ENCODE measurements at regions not wholly inside any gene's neighbourhood (a gene's known extent, or its start where the extent isn't known, plus 50 kb on each side); places are given as distances from the start of the nearest gene placed in this dataset.

DNA sequence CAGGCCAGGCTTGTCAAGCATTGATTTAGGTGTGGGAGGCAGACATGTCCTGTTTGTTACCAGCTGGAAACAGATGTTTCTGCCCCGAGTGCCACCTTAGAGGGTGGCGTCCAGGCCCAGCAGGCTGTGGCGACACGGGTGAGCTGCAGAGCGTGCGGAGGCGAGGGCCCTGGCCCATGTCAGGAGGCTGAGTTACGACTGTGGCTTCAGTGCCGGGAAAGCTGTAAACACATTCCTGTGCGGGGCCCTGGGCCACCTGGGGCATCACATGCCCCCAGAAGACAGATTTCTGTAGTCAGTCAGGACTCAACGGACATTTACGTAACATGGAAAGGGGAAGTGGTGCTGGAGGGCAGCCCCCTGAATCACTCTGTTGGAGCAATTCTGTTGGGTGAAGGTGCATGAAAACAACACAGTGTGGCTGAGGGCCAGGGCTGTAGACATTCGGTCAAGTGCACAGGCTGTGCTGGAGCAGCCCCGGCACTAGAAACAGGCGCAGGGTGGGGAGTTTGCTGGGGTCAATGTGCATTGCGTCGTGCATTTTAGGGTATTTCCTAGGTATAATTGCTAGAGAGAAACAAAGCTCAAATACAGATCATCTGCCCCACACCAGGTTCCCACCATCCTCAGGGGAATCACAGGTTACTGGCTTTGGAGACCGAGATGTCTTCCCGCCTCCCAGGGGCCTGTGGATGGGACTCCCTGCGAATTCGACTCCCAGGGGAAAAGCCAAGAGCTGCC, 291.8 kb downstream of the TMEM121 start:
- no peak for FAIRE-seq

GRCh38 chr14:105818712-105819005, 292.3 kb downstream of the TMEM121 start:
- no peak for FAIRE-seq

GRCh38 chr14:105830171-105830570, 303.8 kb downstream of the TMEM121 start:
- no peak for FAIRE-seq

GRCh38 chr14:105836160-105836559, 309.8 kb downstream of the TMEM121 start:
- no peak for FAIRE-seq

DNA sequence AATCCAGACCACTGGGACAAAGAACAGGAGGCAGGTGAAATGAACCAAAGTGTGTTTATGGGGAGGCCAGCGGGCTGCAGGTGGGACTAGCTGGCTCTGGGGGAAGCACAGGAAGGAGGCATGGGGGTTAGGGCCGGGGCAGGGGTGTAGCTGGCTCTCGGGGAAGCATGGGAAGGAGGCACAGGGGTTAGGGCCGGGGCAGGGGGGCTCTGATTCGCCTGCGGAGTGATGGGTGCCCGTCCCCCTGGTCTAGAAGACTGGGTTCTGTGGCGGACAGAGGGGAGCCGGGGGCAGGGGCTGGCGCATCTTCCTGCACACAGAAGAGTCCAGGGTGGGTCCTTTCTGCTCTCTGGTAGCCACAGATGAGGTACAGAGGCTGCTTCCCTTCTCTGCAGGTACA, 310.3 kb downstream of the TMEM121 start:
- no peak for FAIRE-seq

DNA sequence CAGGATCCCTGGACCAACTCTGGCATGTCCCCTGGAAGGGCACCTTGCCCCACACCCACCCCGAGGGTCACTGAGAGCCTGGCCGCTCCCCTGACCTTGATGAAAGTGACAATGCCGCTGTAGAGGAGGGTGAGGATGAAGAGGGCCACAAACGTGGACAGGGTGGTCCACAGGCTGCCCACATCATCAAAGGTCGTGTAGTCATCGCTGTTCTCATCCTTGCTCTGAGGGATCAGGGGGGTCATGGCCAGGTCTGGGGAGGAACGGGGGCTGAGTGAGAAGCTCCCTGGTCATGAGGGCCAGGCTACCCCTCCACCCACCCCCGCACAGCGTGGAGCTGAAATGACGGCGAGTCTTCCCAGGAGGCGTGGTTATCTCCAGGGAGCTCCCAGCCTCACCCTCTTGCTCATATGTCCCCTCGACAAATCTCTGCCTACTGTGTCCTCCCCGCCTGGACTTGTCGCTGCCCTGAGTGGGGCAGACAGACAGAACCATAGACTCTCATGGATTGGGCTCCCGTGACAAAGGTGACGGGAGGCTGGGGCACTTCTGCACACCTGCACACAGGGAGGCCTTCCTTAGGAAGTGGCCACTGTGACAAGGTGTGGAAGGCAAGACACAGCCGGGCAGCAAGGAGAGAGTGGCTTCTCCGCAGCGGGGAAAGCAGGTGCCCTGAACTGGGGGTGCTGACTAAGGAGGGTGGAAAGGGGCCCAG, 311.1 kb downstream of the TMEM121 start:
- no peak for FAIRE-seq

GRCh38 chr14:105838107-105838506, 311.7 kb downstream of the TMEM121 start:
- FAIRE-seq = no peak

DNA sequence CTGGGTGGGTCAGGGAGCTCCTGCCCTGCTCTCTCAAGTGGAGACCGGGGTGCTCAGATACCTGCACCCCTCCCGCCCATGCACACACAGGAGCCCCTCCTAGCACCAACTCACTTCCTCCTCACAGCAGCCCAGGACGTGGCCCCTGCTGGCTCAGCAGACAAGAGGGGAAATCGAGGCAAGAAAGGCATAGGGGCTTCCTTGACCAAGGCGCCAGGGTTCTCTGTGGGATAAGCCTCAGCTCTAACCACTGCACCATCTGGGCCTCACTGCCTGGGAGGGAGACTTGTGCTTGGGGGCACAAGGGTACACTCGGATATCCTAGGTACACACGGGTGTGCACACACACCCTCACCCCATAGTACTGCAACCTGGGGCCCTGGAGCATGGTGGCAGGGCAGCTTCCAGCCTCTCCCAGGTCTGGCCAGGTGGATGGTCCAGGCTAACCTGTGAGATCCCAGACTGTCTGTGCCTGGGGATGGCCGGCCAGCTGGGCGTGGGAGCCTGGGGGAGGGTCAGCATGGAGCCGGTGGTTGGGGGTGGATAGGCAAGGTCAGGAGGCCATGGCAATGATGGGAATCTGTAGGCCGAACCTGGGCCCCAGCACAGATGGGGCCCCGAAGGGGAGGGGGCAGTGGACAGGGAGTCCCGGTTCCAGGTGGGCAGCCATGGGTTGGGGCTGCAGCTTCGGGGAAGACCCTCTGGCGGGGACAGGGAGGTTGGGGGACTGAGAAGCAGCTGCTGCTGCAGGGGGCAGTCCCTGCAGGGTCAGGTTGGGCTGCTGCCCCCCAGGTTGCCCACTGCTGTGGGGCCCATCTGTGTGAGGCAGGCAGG, 312.4 kb downstream of the TMEM121 start:
- no peak for FAIRE-seq

DNA sequence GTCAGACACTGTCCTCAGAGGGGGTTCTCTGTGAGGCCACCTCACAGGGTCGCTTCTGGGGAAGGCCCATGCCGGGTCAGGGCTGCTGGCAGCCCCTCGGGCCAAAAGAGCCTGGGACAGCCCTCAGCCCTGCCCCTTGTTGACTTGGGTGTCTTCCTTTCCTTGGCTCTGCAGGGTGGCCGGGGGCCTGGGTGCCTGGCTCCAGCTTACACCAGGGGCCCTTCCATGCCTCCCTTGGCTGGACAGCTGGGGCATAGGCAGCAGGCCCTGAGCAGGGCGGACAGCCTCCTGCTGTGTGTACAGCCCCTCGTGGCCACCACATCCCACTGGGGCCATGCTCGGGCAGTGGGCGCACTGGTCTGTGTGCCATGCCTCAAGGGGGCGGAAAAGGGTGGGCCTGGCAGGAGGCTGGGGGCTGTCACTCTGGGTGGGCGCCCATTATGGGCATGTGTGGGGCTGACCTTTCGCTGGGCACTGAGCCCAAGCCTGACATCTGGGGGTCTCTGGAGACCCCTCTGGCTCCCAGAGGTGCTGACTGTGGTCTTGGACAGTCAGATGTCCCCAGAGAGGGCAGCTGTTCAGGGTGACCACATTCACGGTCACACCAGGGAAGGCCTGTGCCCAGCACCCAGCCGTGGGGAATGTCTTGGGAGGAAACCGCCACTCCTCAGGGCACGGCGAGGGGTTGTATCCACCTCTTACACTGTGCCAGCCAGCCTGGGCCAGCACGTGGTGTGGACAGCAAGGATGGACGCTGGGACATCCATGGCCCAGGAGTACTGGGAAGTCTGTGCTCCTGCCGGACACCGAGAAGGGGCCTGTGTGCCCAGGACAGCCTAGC, 313.3 kb downstream of the TMEM121 start:
- FAIRE-seq = no peak

GRCh38 chr14:105840266-105841021, 314.1 kb downstream of the TMEM121 start:
- no peak for FAIRE-seq

DNA sequence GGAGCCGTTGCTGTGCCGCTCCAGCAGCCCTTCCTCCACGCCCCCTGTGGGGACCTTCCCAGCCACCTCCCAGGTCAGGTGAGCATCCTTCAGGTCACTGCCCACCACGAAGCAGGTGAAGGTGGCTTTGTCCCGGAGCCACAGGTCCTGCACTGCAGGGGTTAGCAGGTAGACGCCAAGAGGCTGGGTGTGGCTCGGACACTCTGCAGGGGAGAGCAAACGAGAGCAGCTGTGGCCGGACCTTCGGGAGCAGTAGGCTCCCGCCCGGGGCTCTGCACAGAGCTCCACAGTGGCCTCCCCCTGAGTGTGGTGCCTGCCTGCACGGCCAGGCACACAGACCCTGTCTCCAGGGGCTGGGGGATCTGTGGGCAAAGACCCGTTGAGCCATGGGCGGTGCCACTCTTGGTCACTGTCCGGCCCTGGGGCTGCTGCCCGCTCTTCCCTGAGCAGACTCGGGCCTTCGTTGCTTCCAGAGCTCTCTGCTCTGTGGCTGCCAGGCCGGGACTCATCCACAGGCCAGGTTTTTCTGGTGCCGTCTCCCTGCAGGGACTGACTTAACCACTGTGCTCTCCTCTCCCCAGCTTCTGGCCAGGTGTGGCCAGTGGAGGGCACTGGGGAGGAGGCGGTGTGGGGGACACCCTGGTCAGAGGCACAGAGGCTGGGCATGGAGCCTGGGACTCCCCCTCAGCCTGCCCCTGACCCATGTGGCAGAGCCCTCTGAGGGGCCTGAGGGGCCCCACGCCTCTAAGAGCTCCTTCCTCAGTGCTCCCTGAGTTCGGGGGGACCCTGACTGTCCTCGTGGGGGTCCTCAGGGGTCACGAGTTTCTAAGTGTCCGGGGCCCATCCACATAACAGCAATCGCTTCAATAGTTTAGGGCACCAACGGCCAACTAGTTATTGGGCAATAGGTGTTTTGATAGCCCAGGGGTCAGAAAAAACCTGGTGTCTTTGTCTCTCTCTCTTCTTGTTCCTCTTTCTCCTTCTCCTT, 314.9 kb downstream of the TMEM121 start:
- FAIRE-seq = no peak

GRCh38 chr14:105842105-105842504, 315.7 kb downstream of the TMEM121 start:
- FAIRE-seq = no peak

- FAIRE-seq = no peak
These were observed 317.2 kb downstream of the TMEM121 start for GRCh38 chr14:105843444-105844046.

GRCh38 chr14:105844047-105844630, 317.8 kb downstream of the TMEM121 start:
- no peak for FAIRE-seq

DNA sequence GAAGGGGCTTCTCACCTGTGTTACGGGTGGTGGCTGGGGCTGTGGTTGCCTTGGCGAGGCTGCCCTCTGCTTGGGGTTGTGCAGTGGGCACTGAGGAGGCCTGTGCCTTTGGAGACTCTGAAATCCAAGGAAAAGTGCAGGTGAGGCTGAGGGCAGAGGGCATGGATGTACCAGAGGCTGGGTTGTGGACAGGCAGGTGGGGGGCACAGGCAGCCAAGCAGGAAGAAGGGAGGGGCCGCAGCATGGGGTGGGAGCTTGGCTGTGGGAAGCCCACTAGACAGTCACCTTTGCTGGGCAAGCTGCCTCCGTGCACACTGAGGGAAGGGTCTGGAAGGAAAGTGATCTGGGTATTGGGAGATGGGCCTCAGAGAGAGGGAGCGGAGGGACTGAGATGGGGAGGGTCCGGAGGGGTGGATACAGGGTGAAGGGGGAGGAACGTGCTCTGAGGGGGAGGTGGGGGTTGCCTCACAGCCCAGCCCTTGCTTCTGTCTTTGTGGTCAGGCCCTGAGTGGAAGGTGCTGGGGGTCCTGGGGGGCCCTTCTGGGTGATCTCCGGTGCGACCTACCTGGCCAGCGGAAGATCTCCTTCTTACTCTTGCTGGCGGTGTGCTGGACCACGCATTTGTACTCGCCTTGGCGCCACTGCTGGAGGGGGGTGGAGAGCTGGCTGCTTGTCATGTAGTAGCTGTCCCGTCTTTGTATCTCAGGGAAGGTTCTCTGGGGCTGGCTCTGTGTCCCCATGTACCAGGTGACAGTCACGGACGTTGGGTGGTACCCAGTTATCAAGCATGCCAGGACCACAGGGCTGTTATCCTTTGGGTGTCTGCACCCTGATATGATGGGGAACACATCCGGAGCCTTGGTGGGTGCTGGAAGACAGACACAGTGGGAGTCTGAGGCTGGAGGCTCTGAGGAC, 318.7 kb downstream of the TMEM121 start:
- FAIRE-seq = no peak

DNA sequence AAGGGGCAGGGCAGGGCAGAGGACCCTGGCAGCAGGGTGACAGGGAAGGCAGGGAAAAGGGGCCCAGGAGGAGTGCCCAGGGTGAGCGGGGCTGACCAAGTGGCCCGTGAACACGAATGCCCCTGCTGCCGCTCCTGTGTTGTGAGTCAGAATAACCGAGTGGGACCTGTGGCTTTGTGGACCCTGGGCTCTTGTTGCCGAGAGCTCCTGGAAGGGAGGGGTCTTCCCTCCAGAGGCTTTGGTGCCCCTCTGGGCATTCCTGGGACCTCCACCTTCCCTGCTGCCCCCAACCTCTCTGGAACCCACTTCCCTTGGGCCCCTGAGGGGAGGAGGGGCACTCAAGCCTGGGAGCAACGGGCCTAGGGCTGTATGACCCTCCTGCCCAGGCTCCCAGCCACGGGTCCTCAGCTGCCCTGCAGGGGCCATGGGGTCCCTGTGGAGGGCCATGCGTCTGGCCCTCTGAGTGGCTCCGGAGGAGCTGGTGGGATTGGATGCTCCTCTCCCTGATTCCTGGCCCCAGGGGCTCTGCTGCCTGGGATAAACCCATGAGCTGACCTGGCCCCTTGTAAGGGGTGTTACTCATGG, 319.4 kb downstream of the TMEM121 start:
- no peak for FAIRE-seq

GRCh38 chr14:105846312-105846711, 319.9 kb downstream of the TMEM121 start:
- no peak for FAIRE-seq

DNA sequence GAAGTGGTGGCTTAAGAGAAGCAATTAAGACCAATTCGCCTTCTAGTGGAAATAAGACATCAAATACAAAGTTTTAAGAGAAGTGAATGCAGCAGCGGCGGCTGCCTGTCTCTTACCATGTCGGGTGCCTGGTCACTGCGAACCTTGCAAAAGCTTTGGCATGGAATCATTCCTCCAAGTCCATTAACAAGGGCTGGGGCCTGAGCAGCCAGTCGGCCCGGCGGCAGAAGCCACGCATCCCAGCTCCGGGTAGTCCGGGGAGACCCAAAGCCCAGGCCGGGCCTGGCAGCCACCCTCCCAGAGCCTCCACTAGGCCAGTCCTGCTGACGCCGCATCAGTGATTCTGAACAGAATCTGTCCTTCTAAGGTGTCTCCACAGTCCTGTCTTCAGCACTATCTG, 321.0 kb downstream of the TMEM121 start:
- FAIRE-seq = no peak
